Mesothelial cell of epicardium (in vitro differentiated cells): ENCODE measurements at regions not wholly inside any gene's neighbourhood (a gene's known extent, or its start where the extent isn't known, plus 50 kb on each side); places are given as distances from the start of the nearest gene placed in this dataset.

ENCODE experiments used
- DNase-seq, 2 experiments: peaks; one replicate each; pipeline ENCODE4 v3.0.0; 2021; ENCODE audit warnings: low spot score in 2 of 2; ENCODE audit not compliant: unreplicated experiment in 2 of 2
- H3K27ac Mint-ChIP-seq: 2 replicates; pipeline ENCODE4 v1.8.0; 2021; ENCODE audit warnings: mixed read lengths
- H3K27me3 Mint-ChIP-seq: 2 replicates; pipeline ENCODE4 v1.8.0; 2021; ENCODE audit warnings: low read depth, mixed read lengths
- H3K36me3 Mint-ChIP-seq: 2 replicates; pipeline ENCODE4 v1.8.0; 2021; ENCODE audit warnings: mixed read lengths
- H3K4me1 Mint-ChIP-seq: 2 replicates; pipeline ENCODE4 v1.8.0; 2021; ENCODE audit warnings: mixed read lengths
- H3K4me3 Mint-ChIP-seq: 2 replicates; pipeline ENCODE4 v1.8.0; 2021; ENCODE audit warnings: mild to moderate bottlenecking, moderate library complexity, mixed read lengths
- H3K9me3 Mint-ChIP-seq: 2 replicates; pipeline ENCODE4 v1.8.0; 2021; ENCODE audit warnings: mixed read lengths
- TF ChIP-seq, protein P1 (sequence below): fragments of 200-600 bp; sonication (generic); IDR thresholded peaks from one replicate; pipeline ENCODE4 v1.5.0; 2021; ENCODE audit warnings: antibody characterized with exemption; ENCODE audit not compliant: unreplicated experiment

DNA sequence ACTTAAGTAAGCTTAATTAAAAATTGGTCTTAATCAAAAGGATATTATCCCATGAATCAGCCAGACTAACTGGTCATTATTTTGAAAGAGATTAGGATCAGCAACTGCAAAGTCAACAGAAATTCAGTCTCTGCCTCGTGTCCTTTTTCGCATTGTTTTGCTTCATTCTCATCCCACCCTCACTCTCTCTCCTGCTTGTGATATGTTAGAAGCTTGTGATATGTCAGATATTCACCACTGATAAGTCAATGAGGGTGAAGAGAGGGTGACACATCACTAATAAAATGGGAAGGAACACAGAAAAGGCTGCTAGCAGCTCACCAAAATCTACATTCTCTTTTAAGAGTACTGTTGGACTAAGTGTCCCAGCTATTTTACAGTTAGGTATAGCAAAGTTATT, 146.1 kb downstream of the SUCNR1 start:
- DNase-seq, result no peak
- no peak overlapping the region for H3K27ac Mint-ChIP-seq
- no peaks in the 10 kb centered on the region for H3K36me3 Mint-ChIP-seq
- peaks cover 7% of the 10 kb centered on the region for H3K4me1 Mint-ChIP-seq
- H3K27me3 Mint-ChIP-seq, result peaks cover 1% of the 10 kb centered on the region
- TF ChIP-seq, protein P1, sequence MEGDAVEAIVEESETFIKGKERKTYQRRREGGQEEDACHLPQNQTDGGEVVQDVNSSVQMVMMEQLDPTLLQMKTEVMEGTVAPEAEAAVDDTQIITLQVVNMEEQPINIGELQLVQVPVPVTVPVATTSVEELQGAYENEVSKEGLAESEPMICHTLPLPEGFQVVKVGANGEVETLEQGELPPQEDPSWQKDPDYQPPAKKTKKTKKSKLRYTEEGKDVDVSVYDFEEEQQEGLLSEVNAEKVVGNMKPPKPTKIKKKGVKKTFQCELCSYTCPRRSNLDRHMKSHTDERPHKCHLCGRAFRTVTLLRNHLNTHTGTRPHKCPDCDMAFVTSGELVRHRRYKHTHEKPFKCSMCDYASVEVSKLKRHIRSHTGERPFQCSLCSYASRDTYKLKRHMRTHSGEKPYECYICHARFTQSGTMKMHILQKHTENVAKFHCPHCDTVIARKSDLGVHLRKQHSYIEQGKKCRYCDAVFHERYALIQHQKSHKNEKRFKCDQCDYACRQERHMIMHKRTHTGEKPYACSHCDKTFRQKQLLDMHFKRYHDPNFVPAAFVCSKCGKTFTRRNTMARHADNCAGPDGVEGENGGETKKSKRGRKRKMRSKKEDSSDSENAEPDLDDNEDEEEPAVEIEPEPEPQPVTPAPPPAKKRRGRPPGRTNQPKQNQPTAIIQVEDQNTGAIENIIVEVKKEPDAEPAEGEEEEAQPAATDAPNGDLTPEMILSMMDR, result no peak
- H3K4me3 Mint-ChIP-seq, result no peak overlapping the region
- H3K9me3 Mint-ChIP-seq, result peaks cover 4% of the 10 kb centered on the region

DNA sequence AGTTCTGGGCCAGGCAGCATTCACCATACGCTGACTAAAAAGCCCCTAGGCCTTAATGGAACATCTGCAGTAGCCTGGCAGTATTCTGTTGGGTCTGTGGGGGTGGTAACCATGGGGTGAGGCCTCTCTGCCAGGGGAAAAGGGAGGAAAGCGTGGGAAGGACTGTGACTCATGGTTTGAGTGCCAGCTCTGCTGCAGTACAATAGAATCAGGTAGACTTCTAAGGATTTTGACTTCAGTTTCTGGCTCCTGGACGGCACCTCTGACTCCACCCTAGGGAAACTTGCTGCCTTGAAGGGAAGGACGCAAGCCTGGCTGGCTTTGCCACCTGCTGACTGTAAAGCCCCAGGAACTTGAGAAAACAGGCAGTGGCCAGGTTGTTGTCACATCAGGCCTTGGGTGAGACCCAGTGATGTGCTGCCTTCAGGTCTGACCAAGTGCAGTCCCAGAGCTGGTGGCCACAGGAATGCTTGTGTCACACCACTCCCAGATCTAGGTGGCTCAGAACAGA, 148.6 kb downstream of the SUCNR1 start:
- Mint-ChIP-seq H3K27me3 (peaks cover 1% of the 10 kb centered on the region), H3K4me1 (peaks cover 10% of the 10 kb centered on the region), H3K27ac (no peak overlapping the region), H3K9me3 (peaks cover 4% of the 10 kb centered on the region), H3K36me3 (no peaks in the 10 kb centered on the region), H3K4me3 (no peak overlapping the region)
- TF ChIP-seq, protein P1, result no peak
- no peak for DNase-seq

DNA sequence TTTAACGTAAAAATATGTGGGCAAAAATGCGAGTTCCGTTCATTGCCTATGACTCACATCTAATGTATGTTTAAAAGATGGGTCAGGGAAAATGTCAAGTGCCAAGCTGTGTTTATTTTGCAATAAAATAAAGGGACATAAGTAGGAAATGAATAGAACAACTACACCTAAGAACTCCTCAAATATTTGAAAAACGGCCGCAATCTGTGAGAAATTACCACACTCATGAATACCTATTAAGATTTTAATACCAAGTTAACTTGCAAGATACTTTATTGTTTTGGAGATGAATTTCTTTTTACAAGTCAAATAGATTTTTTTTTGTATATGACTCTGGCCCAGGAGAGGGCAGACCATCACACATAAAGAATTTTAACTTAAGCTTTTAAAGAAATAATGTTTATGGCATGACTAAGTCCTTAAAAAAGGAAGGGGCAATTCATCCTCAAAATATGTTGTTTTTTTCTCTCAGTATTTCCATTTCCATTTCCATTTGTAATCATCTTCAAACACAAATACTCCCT, 152.7 kb downstream of the SUCNR1 start:
- peaks cover 3% of the 10 kb centered on the region for H3K4me1 Mint-ChIP-seq
- no peaks in the 10 kb centered on the region for H3K36me3 Mint-ChIP-seq
- H3K27me3 Mint-ChIP-seq, result peaks cover 1% of the 10 kb centered on the region
- H3K9me3 Mint-ChIP-seq, result peaks cover 4% of the 10 kb centered on the region
- DNase-seq, result no peak
- no peak overlapping the region for H3K4me3 Mint-ChIP-seq
- H3K27ac Mint-ChIP-seq, result no peak overlapping the region
- TF ChIP-seq, protein P1, result no peak

DNA sequence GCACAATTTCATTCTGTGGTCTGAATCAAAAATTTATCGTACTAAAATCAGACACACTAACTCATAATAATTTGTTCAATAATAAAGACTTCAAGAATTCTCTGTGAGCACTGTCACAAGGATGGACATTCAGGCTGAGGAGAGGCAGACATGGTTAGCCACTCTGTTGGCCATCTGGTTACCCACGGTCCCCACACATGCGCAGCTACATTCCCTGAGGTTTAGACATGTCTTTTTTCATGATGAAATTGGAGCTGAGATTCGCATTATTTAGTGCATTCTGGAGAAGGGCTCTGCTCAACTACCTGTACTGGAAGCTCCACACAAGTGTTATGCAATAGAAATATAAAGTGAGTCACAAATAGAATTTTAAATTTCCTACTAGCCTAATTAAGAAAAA, 156.9 kb downstream of the SUCNR1 start:
- TF ChIP-seq, protein P1, result no peak
- Mint-ChIP-seq H3K27me3 (no peaks in the 10 kb centered on the region), H3K9me3 (peaks cover 19% of the 10 kb centered on the region), H3K27ac (no peak overlapping the region), H3K4me1 (peaks cover 3% of the 10 kb centered on the region), H3K36me3 (no peaks in the 10 kb centered on the region), H3K4me3 (no peak overlapping the region)
- no peak for DNase-seq

DNA sequence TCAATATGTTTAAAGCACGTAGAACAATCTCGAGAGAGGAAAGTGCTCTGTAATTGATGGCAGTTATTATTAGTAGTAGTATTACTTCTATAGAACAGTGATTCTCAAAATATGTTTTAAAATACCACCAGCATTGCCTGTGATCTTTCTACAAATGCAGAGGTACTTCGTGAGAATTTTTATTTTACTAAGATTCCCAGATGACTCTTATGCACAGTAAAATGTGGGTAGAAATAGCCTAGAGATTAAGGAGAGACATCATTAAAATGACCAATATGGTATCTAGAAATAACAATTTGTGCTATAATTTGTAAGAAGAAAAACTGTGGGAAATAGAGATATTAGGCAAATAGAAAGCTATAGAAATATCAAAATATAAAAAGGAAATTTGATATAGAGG, 157.9 kb downstream of the SUCNR1 start:
- no peaks in the 10 kb centered on the region for H3K36me3 Mint-ChIP-seq
- TF ChIP-seq, protein P1, result no peak
- H3K4me1 Mint-ChIP-seq, result no peaks in the 10 kb centered on the region
- no peaks in the 10 kb centered on the region for H3K27me3 Mint-ChIP-seq
- H3K9me3 Mint-ChIP-seq, result peaks cover 23% of the 10 kb centered on the region
- no peak overlapping the region for H3K27ac Mint-ChIP-seq
- H3K4me3 Mint-ChIP-seq, result no peak overlapping the region
- no peak for DNase-seq

DNA sequence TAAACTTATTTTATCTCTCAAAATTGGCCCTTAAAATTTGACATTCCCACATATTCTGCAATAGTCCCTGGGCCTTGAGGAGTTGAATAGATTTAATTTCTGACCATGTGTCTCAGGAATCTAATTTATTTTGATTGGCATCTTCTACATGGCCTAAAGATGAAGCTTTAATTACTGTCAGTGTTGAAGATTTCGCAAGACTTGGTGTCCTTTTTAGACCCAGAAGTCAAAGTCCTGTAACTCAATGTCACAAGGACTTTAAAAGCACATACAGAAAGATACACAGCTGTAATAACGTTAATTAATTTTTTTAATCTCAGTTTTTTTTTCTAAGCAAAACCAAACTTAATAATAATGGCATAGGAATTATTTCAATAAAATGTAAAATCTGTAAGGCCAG, 163.9 kb downstream of the SUCNR1 start:
- H3K9me3 Mint-ChIP-seq, result peaks cover 27% of the 10 kb centered on the region
- no peak overlapping the region for H3K4me3 Mint-ChIP-seq
- no peaks in the 10 kb centered on the region for H3K4me1 Mint-ChIP-seq
- DNase-seq, result no peak
- no peaks in the 10 kb centered on the region for H3K27me3 Mint-ChIP-seq
- peaks cover 2% of the 10 kb centered on the region for H3K36me3 Mint-ChIP-seq
- TF ChIP-seq, protein P1, result no peak
- no peak overlapping the region for H3K27ac Mint-ChIP-seq
